ENCODE measurements at regions not wholly inside any gene's neighbourhood (a gene's known extent, or its start where the extent isn't known, plus 50 kb on each side); places are given as distances from the start of the nearest gene placed in this dataset.

GRCh38 chr10:108578258-108578657, 1345.1 kb downstream of the XPNPEP1 start (continued):
- no peak for TF ChIP-seq ZNF462 (CRISPR knock-in tag; IDR thresholded peaks at IDR 0.05)
- TF ChIP-seq ETS1 (IDR thresholded peaks at IDR 0.05): no peak

- H3K36me3 Mint-ChIP-seq (ENCODE audit: low read depth): no peaks in the 10 kb centered on the region
- H3K27ac Mint-ChIP-seq: no peak overlapping the region
- ATAC-seq: no peak
Measured at GRCh38 chr10:108574233-108574632, 1349.1 kb downstream of the XPNPEP1 start.

More at GRCh38 chr10:108574233-108574632, 1349.1 kb downstream of the XPNPEP1 start:
- Histone ChIP-seq H3K4me2 (no peak overlapping the region), H3K4me1 (ENCODE audit: insufficient read depth) (peaks cover 3% of the 10 kb centered on the region; the same call in 1 of the 2 replicates), H3K27ac (ENCODE audit: low read depth) (no peak overlapping the region), H4K20me1 (replicated peaks; ENCODE audit: insufficient read depth) (no peaks in the 10 kb centered on the region), H3K9me2 (ENCODE audit: insufficient read depth) (no peaks in the 10 kb centered on the region), H2AFZ (no peak overlapping the region), H3F3A (replicated peaks; ENCODE audit: low read depth) (no peaks in the 10 kb centered on the region), H3K36me3 (ENCODE audit: insufficient read depth) (no peaks in the 10 kb centered on the region), H3K79me2 (replicated peaks; ENCODE audit: insufficient read depth) (no peaks in the 10 kb centered on the region), H3K27me3 (ENCODE audit: insufficient read depth) (no peaks in the 10 kb centered on the region), H3K4me3 (no peak overlapping the region)
- Mint-ChIP-seq H3K4me3 (no peak overlapping the region), H3K9me3 (no peaks in the 10 kb centered on the region), H3K27me3 (ENCODE audit: insufficient read depth, low read depth, poor library complexity) (no peaks in the 10 kb centered on the region), H3K4me1 (no peaks in the 10 kb centered on the region)
- no peak for DNase-seq (ENCODE audit: low spot score)
- TF ChIP-seq ZNF331 (CRISPR knock-in tag; IDR thresholded peaks at IDR 0.05; ENCODE audit: low read depth) (no peak), EZH2 (IDR thresholded peaks at IDR 0.05; ENCODE audit: low read depth, unreplicated experiment) (no peak), JUNB (IDR thresholded peaks at IDR 0.05; ENCODE audit: unreplicated experiment) (no peak), NANOG (IDR thresholded peaks at IDR 0.05; ENCODE audit: borderline replicate concordance) (no peak), POLR2AphosphoS5 (IDR thresholded peaks at IDR 0.05; ENCODE audit: low read depth) (no peak), EZH2phosphoT487 (IDR thresholded peaks at IDR 0.05; ENCODE audit: unreplicated experiment) (no peak), ETS1 (IDR thresholded peaks at IDR 0.05) (no peak)
- TF ChIP-seq, protein P1, sequence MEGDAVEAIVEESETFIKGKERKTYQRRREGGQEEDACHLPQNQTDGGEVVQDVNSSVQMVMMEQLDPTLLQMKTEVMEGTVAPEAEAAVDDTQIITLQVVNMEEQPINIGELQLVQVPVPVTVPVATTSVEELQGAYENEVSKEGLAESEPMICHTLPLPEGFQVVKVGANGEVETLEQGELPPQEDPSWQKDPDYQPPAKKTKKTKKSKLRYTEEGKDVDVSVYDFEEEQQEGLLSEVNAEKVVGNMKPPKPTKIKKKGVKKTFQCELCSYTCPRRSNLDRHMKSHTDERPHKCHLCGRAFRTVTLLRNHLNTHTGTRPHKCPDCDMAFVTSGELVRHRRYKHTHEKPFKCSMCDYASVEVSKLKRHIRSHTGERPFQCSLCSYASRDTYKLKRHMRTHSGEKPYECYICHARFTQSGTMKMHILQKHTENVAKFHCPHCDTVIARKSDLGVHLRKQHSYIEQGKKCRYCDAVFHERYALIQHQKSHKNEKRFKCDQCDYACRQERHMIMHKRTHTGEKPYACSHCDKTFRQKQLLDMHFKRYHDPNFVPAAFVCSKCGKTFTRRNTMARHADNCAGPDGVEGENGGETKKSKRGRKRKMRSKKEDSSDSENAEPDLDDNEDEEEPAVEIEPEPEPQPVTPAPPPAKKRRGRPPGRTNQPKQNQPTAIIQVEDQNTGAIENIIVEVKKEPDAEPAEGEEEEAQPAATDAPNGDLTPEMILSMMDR (conservative IDR thresholded peaks at IDR 0.05; ENCODE audit: low read depth in 2 of 2): no peak

All from GM23338 (cell line).